GM12878 (cell line): ENCODE measurements at regions not wholly inside any gene's neighbourhood (a gene's known extent, or its start where the extent isn't known, plus 50 kb on each side); places are given as distances from the start of the nearest gene placed in this dataset.

Experiments
- ATAC-seq: fragments of 200-7000 bp; cut with Tn5 transposase; 3 replicates; pipeline ENCODE4 v1.9.1; 2020; ENCODE audit warnings: mild to moderate bottlenecking, moderate library complexity
- BruUV-seq: library from RNA; stranded (reverse); fragments of 400-500 nt; replicated peaks from 2 replicates; lab custom pipeline; 2021; lab: Mats Ljungman, UMichigan
- CTCF ChIA-PET: fragments of 300-600 bp; sonication (Branson Sonifier 250); formaldehyde crosslinking; extraction: SDS; loops from one replicate; lab custom pipeline; 2021; ENCODE audit warnings: inconsistent platforms; lab: Yijun Ruan, JAX
- POLR2A ChIA-PET: fragments of 350-600 bp; formaldehyde crosslinking; extraction: SDS; loops from one replicate; lab custom pipeline; 2021; ENCODE audit warnings: inconsistent platforms; lab: Charles Lee
- RAD21 ChIA-PET: fragments of 300-600 bp; sonication (Branson Sonifier 250); formaldehyde crosslinking; loops from one replicate; lab custom pipeline; 2023; ENCODE audit warnings: antibody characterized with exemption; ENCODE audit not compliant: unreplicated experiment; lab: Charles Lee
- SMC1A ChIA-PET: fragments of 300-600 bp; sonication (Branson Sonifier 250); formaldehyde crosslinking; loops from one replicate; lab custom pipeline; 2023; ENCODE audit not compliant: unreplicated experiment, uncharacterized antibody; lab: Charles Lee
- DNase-seq: peaks from one replicate; pipeline ENCODE4 v3.0.0-alpha.2; 2011; ENCODE audit warnings: low read depth, low spot score
- FAIRE-seq: peaks from 3 replicates; lab custom pipeline; 2011; peaks lifted over from hg19 to GRCh38; lab: Jason Lieb, UNC
- H2AFZ ChIP-seq: 2 replicates; pipeline ENCODE4 v1.6.0; 2011; ENCODE audit warnings: low read depth, low read length, control low read depth; ENCODE audit not compliant: control insufficient read depth
- H3K27ac ChIP-seq: 2 replicates; pipeline ENCODE4 v1.5.1; 2011; ENCODE audit warnings: control low read depth; ENCODE audit not compliant: control insufficient read depth, insufficient read depth
- H3K27me3 ChIP-seq, 2 experiments: replicated peaks in 1 of 2; 2 replicates each; pipeline versions ENCODE4 v1.6.0 to v1.6.1; 2011; ENCODE audit warnings: low read length in 1 of 2; ENCODE audit not compliant: control insufficient read depth in 2 of 2, insufficient read depth in 2 of 2
- H3K36me3 ChIP-seq, 2 experiments: 2 replicates each; pipeline ENCODE4 v1.5.1; 2011; ENCODE audit warnings: low read length in 1 of 2; ENCODE audit not compliant: control insufficient read depth in 2 of 2, insufficient read depth in 2 of 2
- H3K4me1 ChIP-seq: 2 replicates; pipeline ENCODE4 v1.6.1; 2011; ENCODE audit warnings: mild to moderate bottlenecking, low read length, moderate library complexity, mixed read lengths; ENCODE audit not compliant: control insufficient read depth, insufficient read depth
- H3K4me2 ChIP-seq: 2 replicates; pipeline ENCODE4 v1.6.0; 2011; ENCODE audit warnings: control low read depth; ENCODE audit not compliant: control insufficient read depth, insufficient read depth
- H3K4me3 ChIP-seq: fragments of 200-600 bp; sonication (generic); 2 replicates; pipeline ENCODE4 v1.5.1; 2016
- H3K79me2 ChIP-seq: 2 replicates; pipeline ENCODE4 v1.6.0; 2011; ENCODE audit warnings: low read length; ENCODE audit not compliant: control insufficient read depth, insufficient read depth
- H3K9ac ChIP-seq: 2 replicates; pipeline ENCODE4 v1.8.0; 2011; ENCODE audit warnings: low read length, control low read depth, mixed read lengths; ENCODE audit not compliant: control insufficient read depth, insufficient read depth
- H3K9me3 ChIP-seq: replicated peaks from 3 replicates; pipeline ENCODE4 v1.5.1; 2011; ENCODE audit warnings: mild to moderate bottlenecking, low read length; ENCODE audit not compliant: control insufficient read depth, insufficient read depth
- H4K20me1 ChIP-seq: 2 replicates; pipeline ENCODE4 v1.6.0; 2011; ENCODE audit not compliant: control insufficient read depth, insufficient read depth
- RUNX3 ChIP-seq: IDR thresholded peaks from 2 replicates; pipeline ENCODE4 v1.6.1; 2012; ENCODE audit warnings: low read length, inconsistent platforms
- SMC3 ChIP-seq: IDR thresholded peaks from 2 replicates; pipeline ENCODE4 v1.6.1; 2011; ENCODE audit warnings: low read length, improper control_type of control experiment, borderline replicate concordance
- YY1 ChIP-seq: IDR thresholded peaks from 2 replicates; pipeline ENCODE4 v1.6.1; 2011; ENCODE audit warnings: low read depth, mild to moderate bottlenecking, low read length
- WGBS: methylation state at CpG from one replicate; pipeline ENCODE4 v1.1.6; 2016; ENCODE audit warnings: low lambda C conversion rate; ENCODE audit not compliant: insufficient replicate concordance, insufficient coverage; ENCODE audit errors: missing lambda C conversion rate; 5-methylcytosine and 5-hydroxymethylcytosine counted together
- in situ Hi-C: fragments of 300-500 bp; cut with MboI; formaldehyde crosslinking; loops from 9 replicates; pipeline ENCODE4 v1.14.3; 2018; ENCODE audit warnings: mixed read lengths
- intact Hi-C: fragments of 100-400 bp; cut with micrococcal nuclease; formaldehyde crosslinking; loops from one replicate; pipeline ENCODE4 v1.14.2; 2022; ENCODE audit not compliant: unreplicated experiment
- TF ChIP-seq, protein P1 (sequence below): fragments of 450-650 bp; IDR thresholded peaks from 2 replicates; pipeline ENCODE4 v1.6.1; 2017; ENCODE audit warnings: antibody characterized with exemption, mild to moderate bottlenecking, moderate library complexity
- TF ChIP-seq, protein P2 (sequence below): fragments of 450-650 bp; IDR thresholded peaks from 2 replicates; pipeline ENCODE4 v1.6.1; 2017; ENCODE audit warnings: mild to moderate bottlenecking

DNA sequence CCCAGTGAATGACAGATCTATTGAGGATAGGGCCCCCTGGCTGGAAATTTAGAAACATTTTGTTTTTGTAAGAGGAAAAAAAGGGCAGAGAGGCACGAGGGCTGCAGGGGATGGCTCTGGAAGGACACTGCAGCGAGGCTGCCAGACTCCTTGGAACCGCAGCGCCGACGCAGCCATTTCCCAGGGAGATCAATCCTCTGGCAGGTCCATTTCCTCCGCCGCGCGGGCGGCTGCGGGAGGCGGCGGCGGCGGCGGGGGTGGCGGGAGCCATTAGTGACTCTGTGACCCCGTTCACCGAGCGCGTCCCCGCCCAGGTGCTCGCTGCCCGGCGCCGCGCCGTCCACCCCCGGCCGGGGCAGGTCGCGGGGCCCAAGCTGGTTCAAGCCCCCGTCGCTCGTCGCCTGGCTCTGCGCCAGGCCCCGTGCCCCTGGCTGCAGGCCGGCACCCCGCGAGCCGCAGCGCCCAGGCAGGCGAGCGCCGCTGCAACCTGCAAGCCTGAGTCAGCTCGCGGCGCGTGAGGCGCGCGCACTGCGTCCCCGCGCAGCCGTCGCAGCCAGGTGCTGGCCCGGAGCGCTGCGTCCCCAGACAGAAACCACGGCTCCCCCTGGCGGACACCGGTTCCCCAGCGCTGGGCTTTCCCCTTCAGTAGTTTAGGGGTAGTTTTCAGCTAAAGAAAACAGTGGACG is 192.6 kb downstream of the KATNAL1 start (continued):
- TF ChIP-seq YY1 (peak; percentile 73; the same call in 1 of the 2 replicates), SMC3 (peak; percentile 80)
- TF ChIP-seq, protein P1, sequence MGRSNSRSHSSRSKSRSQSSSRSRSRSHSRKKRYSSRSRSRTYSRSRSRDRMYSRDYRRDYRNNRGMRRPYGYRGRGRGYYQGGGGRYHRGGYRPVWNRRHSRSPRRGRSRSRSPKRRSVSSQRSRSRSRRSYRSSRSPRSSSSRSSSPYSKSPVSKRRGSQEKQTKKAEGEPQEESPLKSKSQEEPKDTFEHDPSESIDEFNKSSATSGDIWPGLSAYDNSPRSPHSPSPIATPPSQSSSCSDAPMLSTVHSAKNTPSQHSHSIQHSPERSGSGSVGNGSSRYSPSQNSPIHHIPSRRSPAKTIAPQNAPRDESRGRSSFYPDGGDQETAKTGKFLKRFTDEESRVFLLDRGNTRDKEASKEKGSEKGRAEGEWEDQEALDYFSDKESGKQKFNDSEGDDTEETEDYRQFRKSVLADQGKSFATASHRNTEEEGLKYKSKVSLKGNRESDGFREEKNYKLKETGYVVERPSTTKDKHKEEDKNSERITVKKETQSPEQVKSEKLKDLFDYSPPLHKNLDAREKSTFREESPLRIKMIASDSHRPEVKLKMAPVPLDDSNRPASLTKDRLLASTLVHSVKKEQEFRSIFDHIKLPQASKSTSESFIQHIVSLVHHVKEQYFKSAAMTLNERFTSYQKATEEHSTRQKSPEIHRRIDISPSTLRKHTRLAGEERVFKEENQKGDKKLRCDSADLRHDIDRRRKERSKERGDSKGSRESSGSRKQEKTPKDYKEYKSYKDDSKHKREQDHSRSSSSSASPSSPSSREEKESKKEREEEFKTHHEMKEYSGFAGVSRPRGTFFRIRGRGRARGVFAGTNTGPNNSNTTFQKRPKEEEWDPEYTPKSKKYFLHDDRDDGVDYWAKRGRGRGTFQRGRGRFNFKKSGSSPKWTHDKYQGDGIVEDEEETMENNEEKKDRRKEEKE: no peak

DNA sequence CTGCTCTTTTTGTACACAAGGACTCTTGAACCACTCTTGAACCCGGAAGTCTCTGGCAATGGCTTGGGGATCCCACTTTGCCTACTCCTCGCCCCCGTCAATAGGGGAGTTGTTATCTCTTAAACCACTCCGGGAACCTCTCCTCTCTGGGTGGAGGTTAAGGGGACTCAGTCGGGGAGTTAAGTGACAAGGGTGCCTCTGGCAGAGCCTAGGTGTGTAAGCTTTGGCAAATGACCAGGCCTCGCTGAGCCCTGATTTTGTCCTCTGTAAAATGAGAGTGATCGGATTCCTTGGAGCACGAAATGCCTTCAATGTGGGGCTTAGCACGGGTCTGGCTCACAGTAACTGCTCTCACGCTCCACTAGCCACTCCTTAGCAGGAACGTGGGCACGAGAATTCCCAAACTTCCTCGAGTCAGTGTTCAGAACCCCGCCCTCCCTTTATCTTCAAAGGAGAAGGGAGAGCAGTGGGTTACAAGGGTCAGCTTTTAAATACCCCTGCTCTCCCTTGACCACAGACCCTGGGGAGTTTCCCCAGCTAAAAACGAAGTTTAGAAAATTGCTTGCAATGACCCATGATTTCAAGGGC is 193.3 kb downstream of the KATNAL1 start:
- H3K9ac ChIP-seq: peak overlapping the region; percentile 45; the same call in 1 of the 2 replicates

More for the DNA sequence above, 193.3 kb downstream of the KATNAL1 start:
- peak overlapping the region; percentile 91 for H3K4me2 ChIP-seq
- no peaks in the 10 kb centered on the region for H3K36me3 ChIP-seq
- no peaks in the 10 kb centered on the region for H3K9me3 ChIP-seq
- H3K4me3 ChIP-seq: peak overlapping the region; percentile 63
- in situ Hi-C loops: no loop called here
- SMC1A ChIA-PET: interaction anchor here (0.6 to 7.7 kb wide), 11 partner anchors 18 to 606 kb away, joined by 3 to 165 read pairs (median 5); partner anchors contain the start of gene UBL3
- H4K20me1 ChIP-seq: no peaks in the 10 kb centered on the region
- peaks cover 9% of the 10 kb centered on the region; the same call in 1 of the 2 replicates for H3K4me1 ChIP-seq
- 50% methylated on average over 15 of the region's 15 CpGs for WGBS
- no peaks in the 10 kb centered on the region for H3K27me3 ChIP-seq
- no peak overlapping the region for H2AFZ ChIP-seq
- ATAC-seq: no peak
- CTCF ChIA-PET: interaction anchor here (0.6 to 8.9 kb wide), 29 partner anchors 9 to 659 kb away, joined by 3 to 286 read pairs (median 5); no protein-coding TSS in a partner anchor
- TF ChIP-seq, protein P2, sequence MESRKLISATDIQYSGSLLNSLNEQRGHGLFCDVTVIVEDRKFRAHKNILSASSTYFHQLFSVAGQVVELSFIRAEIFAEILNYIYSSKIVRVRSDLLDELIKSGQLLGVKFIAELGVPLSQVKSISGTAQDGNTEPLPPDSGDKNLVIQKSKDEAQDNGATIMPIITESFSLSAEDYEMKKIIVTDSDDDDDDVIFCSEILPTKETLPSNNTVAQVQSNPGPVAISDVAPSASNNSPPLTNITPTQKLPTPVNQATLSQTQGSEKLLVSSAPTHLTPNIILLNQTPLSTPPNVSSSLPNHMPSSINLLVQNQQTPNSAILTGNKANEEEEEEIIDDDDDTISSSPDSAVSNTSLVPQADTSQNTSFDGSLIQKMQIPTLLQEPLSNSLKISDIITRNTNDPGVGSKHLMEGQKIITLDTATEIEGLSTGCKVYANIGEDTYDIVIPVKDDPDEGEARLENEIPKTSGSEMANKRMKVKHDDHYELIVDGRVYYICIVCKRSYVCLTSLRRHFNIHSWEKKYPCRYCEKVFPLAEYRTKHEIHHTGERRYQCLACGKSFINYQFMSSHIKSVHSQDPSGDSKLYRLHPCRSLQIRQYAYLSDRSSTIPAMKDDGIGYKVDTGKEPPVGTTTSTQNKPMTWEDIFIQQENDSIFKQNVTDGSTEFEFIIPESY: no peak
- peak; percentile 25 for TF ChIP-seq RUNX3
- H3K27ac ChIP-seq: no peak overlapping the region
- RAD21 ChIA-PET: interaction anchor here (0.6 to 8.5 kb wide), 11 partner anchors 18 to 605 kb away, joined by 3 to 163 read pairs (median 8); no protein-coding TSS in a partner anchor
- H3K79me2 ChIP-seq: no peaks in the 10 kb centered on the region
- intact Hi-C loops: loop anchor here (1.0 to 2.0 kb wide), 3 partner anchors 177 to 343 kb away; no protein-coding TSS in a partner anchor
- no peak for FAIRE-seq
- DNase-seq: no peak
- POLR2A ChIA-PET: interaction anchor here (0.6 to 1.0 kb wide), 3 partner anchors 298 to 570 kb away, joined by 3 to 9 read pairs (median 4); no protein-coding TSS in a partner anchor
- BruUV-seq: no TSS peak
